Left hindlimb (tissue), 1 donor: ENCODE measurements at regions not wholly inside any gene's neighbourhood (a gene's known extent, or its start where the extent isn't known, plus 50 kb on each side); places are given as distances from the start of the nearest gene placed in this dataset.

Experiments used
- DNase-seq: peaks from one replicate; pipeline ENCODE4 v3.0.0-alpha.2; 2018

DNA sequence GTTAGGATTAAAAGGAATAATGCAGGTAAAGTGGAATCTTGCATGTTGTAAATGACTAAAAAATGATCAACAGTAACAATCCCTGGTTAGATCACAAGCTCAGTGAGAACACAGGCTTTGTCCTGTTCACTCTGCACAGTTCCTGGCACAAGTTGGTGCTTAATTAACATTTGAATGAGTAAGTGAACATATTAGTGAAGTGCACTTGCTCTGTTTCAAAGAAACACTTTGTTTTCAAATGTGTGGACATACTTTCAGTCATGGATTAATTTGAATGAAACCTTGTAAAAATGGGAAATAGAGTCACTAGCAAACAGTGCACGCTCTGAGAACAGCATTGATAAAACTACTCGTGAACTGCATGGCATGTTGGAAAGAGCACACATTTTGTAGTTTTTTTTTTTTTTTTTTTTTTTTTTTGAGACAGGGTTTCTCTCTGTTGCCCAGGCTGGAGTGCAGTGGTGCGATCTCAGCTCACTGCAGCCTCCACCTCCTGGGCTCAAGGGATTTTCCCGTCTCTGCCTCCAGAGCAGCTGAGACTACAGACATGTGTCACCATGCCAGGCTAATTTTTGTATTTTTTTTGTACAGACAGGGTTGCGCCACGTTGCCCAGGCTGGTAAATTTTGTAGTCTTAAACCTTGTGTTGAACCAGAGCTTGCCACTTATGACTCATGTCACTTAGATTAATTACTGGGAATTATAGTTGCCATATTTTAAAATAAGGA is 159.9 kb downstream of the LURAP1L start:
- DNase-seq = no peak

DNA sequence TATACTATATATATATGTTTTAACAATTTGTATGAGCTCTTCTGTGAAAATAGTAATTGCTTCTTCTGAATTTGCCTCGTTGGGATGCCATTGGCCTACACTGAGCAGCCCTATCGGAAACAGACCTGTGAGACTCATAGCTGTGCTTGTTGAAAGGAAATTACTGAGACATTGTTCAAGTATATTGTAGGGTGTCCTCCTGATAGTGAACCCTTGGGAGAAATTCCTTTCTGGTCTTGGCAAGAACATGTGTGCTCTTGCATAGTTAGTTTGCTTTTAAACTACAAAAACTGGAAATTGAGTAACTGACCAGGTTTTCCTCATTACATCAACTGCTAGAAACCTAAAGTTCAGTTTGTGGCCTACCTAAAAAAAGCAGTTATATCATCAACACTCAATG is 160.9 kb downstream of the LURAP1L start:
- DNase-seq = no peak

DNA sequence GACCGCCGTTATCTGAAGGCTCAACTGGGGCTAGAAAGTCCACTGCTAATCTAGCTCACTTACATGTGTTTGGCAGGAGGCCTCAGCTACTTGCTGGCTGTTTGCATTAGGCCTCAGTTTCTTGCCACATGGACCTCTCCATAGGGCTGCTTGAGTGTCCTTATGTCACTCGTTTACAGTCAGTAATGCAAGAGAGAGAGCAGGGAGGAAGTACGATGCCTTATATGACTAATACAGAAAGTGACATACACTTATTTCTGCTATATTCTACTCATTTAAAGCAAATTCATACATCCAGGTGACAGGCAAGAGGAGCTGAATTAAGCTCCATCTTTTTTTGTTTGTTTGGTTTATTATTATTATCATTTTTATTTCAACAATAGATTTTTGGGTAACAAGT is 179.6 kb downstream of the LURAP1L start:
- DNase-seq = no peak

DNA sequence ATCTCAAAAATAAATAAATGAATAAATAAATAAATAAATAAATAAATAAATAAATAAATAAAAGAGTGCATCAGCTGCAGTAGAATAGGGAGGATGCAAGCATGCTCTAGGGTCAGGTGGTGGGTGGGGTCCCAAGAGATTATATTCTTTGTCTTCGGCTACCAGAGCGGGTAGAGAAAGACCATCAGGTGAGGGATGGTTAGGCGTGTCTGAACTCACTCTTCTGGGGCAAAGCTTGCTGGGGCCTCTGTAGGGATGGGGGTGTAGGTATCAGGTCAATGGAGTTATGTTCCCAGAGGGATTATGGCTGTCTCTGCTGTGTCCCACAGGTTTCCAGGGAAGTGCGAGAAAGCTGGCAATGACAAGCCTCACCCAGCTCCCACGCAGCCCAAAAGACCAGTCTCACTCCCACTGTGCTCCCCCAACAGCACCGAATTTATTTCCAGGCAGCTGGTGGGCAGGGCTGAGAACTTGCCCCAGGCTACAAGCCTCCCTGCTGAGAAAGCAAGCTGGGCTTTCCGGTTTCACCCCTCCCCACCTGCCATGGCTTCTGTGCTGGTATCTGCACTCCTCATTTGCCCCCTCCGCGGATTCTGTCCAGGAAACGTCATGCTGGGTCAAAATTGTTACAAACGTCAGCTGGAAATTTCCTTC is 180.8 kb downstream of the LURAP1L start:
- no peak for DNase-seq

DNA sequence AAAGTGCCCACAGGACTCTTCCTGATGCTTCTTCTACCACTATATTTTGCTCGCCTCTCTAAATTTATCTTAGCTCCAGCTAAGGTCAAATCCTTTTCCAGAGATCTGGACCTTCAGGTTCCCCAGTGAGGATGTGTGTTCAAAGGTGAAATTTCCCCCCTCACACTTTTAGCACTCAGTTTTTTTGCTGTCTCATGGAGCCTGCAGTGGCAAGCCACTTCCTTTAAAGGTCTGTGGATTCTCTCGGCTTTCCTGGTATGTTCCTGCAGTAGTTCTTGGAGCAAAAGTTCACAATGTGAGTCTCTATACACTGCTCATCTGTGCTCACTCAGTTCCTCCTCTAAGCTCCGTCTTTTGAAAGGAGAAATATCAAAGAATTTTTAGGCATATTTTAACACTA is 181.4 kb downstream of the LURAP1L start:
- no peak for DNase-seq

DNA sequence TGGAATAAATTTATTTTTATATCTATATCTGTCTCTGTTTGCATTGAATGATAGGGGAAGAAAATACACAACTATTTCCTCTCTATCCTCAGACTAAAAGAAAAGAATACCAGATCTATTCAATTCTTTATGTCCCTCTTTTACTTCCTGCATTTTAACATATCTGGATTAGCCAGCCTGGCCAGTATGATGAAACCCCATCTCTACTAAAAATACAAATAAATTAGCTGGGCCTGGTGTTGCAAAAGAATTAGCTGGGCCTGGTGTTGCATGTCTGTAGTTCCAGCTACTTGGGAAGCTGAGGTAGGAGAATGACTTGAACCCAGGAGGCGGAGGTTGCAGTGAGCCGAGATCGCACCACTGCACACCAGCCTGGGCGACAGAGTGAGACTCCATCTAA is 182.0 kb downstream of the LURAP1L start:
- DNase-seq = no peak

DNA sequence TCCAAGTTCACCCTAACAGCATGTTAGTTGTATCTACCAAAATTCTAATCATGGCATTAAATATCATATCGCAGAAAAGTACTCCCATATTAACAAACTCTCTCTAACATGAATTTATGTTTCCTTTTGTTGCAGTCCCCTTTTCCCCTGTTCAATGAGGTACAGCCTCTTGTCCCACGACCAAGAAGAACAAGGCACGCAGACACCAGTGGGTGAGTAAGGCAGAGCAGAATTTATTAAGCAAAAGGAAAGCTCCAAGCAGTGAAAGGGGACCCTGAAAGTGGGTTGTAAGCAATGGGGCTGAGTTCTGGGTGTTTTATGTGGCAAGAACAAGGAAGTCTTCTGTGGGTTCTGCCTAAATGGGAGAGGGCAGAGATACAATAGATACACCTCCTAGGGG is 183.5 kb downstream of the LURAP1L start:
- DNase-seq = no peak

DNA sequence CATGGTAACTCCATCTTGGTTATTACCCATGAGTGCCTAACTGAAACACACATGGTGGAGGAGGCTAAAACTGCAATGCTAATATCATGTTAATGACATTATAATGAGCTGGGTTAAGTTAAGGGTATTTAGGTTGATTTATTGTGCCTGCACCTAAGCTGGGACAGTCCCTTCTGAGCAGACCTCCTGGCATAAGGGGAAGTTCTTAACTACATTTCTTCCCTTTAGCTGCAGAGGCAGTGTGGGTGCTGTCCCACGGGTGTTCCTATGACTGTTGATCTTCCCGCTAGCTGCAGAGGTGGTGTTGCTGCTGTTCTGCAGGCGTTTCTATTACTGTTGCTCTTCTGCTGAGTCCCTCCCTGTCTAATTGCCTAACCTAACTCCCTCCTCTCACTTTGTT is 183.9 kb downstream of the LURAP1L start:
- DNase-seq = no peak

DNA sequence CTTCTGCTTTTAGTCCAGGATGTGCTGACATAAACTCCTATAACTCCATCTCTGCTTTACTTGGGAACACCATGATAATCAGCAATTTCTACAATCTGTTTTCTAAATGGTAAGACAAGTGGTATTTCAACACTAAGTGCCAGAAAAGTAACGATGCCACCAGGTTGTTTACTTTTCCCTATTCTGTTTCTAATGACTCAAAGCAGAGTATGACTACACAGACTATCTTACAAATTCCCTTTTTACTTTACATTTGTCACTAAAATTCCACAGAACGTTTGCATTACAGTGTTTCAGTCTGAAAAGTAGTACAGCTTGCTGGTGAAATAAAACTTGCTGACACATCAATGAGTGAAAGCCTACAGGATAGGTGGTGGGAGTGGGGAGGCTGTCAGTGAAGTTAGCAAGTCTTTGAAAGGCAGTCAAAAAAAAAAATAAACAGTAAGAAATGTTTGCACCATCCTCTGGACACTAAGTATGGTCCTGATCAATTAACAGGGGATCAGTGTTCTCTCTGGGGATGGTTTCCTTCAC is 186.5 kb downstream of the LURAP1L start:
- DNase-seq = no peak

DNA sequence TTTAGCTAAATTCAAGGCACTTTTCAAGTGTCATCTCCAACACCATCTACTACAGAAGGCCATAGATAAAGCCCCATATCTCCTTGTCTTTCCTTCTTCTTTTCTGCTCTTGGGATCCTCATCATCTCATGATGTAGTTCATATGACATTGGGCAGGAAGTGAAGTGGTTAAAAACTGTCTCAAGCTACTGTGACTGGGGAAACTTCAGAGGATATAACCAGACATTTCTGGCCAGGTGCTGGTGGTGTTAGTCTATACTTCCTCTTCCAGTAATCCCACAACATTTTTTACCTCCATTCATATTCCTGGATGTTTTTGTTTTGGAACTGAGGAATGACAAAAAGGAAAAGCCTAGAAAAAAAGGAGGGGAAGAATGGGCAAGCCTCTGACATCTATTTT is 188.7 kb downstream of the LURAP1L start:
- no peak for DNase-seq

DNA sequence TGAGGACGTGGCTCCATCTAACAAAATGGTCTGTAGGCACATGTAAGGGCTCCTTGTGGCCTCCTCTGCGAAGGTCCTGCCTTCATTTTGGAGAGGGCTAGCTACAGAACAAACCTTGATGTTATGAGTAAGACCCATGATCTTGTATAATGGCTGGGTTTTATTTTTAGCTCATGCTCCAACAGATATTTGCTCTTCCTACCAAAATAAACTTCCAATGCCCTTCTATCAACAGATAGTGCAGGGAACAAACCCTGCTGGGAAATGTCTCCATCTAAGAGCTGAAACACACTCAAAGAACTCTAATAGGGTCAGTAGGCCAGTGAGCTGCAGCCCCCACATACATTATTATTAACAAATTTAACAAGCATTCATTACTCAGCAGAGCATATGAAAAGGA is 189.5 kb downstream of the LURAP1L start:
- DNase-seq = no peak

DNA sequence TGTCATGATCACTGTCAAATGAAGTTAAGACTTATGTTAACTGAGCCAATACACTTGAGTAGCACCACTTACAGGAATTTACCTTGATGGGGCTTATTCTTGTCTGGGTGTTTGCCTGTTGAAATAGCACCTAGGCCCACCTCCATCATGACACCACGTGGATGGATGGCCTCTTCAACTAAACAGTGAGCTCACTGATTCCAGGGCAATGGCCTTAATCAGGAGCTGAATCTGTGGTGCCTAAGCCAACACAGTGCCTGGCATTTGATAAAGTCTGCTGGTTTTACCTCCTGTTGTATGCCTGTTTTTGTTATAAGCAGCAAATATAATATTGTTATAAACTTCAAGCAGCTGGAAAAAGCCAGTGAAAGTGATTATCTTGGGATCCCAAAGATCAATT is 190.5 kb downstream of the LURAP1L start:
- no peak for DNase-seq

DNA sequence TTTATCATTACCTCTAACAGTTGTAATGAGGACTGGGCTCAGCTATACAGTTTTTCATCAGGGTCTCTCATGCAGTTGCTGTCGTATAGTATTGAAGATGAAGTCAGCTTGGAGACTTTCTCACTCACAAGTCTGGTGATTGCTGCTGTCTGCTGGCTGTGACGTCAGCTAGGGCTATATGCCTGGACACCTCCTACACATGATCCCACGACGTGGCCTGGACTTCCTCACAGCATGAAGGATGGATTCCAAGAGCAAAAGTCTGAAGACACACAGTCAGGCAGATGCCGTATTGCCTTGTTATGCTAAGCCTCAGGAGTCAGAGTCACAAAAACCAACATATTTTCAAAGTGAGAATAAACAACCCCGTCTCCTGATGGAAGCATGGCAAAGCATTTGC is 193.3 kb downstream of the LURAP1L start:
- DNase-seq = no peak

DNA sequence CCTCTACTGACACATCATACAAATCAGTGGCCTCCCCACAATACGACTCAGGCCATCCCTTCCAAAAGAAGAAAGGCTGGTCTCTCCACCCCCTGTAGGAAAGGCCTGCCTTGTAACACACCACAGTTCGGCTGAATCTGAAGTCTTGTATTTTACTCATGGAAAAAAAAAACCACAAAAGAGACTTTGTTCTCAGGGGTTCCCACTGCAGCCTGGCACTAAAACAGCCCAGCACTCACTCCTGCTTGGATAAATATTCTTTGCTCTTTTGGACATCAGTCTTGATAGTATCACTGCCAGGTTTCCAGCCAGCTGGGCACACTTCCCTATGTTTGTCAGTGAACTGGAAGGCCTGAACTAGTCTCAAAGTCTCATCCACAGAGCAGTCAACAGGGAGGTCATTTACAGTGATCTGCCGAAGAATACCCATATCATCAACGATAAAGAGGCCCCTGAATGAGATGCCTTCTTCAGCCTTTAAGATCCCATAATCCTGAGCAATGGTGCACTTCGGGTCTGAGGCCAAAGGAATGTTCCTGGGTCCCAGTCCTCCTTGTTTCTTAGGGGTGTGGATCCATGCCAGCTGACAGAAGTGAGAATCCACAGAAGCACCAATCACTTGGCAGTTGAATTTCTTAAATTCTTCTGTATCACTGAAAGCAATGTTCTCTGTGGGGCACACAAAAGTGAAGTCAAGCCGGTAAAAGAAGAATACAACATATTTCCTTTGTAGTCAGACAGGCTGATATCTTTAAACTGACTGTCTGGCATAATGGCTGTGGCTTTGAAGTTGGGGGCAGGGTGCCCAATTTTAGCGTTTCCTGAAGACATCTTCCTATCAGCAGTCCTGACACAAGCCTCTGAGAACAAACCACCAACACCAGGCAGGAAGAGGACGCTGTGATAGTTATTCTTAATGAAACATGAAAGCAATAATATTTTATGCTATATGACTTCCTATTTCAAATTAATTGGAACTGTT is 198.1 kb downstream of the LURAP1L start:
- peak; percentile 68 for DNase-seq

DNA sequence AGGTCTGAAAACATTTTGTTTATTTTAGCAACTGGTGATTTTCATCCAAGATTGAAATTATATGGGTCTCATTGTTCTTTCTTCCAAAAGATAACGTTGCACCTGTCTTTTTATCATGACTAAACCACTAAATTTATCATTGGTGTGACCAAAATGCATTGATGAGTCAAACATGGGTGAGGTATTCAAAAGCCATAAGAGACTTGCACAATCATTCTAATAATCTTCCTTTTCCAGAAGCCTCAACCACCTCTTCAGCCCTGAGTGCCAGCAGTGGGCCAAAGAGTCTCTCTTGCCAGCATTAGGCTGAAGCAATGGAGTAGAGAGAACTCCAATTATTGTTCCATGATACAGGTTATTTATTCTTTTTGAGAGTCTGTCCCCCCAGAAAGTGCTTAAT is 198.9 kb downstream of the LURAP1L start:
- DNase-seq = no peak

DNA sequence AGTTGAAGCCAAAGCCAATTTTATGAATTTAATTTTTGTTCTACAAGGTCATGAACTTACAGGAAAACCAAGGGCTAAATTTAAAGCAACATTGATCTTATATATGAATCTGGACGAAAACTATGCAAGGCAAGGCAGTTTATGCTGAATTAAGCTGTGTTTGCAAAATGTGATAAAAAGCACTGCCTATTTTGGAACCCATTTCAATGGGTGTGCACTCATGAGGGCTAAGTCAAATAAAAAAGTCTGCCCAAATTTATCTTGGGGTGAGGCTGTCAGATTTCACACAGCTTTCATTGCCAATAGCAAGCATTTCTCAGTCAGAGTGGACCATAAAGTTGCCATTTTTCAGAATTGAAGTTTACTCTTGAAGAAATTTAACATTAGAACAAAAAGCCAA is 199.9 kb downstream of the LURAP1L start:
- no peak for DNase-seq

DNA sequence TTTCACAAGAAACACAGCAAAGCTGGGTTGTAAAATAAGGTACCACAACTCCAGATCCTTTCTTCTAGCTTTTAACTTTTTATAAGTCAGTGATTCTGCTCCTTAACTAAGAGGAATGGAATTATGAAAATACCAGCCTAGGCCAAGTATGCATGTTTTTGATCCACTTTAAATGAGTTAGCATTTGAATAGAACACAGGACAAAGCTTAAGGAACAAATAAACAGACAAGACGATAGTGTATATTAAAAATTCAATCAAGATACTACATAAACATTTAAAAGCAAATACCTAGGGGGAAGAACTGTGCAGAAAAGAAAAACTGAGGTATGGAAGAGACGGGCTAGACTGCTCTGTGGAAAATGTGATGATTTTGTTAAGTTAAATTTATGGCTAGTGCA is 200.7 kb downstream of the LURAP1L start:
- DNase-seq = no peak

DNA sequence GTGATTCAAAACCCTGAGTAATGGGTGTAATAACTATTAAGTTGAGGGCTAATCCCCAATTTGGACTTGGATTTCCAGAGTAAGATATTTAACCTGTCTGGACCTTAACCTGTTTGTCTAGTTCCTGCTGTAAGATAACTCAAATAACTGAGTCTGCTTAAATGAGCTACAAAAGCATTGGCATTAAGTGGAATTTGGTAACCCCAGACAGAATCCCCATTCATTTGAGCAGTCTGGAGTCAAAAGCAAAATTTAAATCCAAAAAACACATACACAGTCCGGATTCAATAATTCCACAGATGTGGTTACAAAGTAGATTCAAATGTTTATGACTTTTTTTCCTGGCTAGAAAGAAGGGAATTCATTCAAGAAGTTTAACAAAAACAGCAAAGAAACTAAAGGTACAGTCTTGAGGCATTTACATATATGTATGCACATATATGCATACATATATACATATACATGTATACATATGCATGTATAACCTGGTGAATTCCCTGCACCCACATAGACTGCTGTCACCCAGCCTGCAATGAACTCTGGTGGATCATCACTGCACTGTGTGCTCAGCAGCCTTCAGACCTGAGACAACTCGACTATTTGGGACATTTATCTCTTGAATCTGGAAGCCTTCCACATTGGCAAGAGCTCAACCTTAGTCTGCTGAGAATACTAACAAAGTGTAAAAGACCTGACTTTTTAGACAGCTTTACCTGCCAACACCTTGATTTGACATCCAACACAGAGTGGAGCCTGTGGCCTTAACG is 205.4 kb downstream of the LURAP1L start:
- DNase-seq = no peak

DNA sequence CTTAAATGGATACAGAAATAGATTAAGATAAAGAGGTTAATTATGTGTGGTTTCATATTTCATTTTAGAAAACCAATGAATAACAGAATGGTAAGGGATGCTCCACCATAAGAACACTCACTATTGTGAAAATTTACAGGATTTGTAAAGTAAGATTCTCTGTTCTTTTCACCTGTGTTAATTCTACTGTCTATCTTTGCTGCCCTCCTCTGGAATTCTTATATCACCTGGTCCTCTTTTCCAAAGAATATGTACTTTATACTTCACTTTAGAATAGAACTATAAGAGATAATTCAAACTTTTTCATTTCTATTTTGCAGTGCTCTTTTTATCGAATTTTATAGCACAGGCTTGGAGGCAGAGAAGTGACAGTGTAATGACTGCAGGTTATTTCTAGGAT is 213.4 kb downstream of the LURAP1L start:
- no peak for DNase-seq

DNA sequence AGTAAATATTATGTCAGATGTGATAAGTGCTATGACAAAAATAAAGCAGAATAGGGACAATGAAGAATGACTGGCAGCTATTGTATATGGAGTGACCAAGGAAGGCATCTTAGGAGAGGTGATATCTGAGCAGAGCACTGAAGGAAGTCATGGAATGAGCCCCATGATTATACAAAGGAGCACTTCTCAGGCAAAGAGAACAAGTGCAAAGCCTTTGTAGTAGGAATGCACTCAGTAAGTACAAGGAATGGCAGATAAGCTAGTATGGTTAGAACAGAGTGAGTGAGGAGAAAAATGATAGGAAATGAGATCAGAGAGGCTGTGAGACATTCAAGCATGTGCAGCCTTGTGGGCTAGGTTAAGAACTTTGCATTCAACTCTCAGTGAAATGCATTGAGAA is 214.8 kb downstream of the LURAP1L start:
- no peak for DNase-seq

DNA sequence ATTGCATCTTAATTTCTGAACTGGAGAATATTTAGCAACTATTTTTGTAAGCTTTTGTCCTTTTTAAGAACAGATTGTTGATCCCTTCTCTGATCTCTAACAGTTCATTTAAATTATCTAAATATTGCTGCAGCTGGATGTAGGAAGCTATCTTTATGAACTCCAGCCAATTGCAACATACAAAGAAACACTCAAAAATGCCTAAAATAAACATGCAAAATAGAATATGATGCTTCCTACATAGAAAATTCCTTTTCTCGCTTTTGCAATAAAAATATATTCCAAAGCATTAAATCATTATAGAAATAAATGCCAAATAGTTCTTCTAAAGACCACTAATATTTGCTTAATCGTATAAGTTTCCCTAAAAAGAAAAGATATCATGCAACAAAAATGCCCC is 218.6 kb downstream of the LURAP1L start:
- no peak for DNase-seq

DNA sequence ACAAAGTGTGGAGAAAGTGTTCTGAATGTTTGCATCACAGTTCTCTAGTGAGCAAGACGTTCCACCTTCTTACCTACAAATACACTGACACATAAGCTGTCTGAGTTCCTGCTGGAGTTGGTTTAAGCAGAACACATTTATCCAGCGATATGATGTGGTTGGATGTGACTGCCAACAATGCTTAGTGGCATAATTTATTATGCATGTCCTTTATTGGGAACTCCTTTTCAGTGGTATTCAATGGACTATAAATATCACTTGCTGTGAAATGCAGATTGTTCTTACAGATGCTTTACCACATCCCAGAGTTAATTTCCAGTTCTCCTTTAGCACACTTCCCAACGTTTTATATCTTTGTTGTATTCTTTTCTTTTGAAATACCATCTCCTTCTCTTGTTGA is 222.2 kb downstream of the LURAP1L start:
- no peak for DNase-seq
